NCI-H748 (cell line): ENCODE measurements at regions not wholly inside any gene's neighbourhood (a gene's known extent, or its start where the extent isn't known, plus 50 kb on each side); places are given as distances from the start of the nearest gene placed in this dataset.

Experiments used
- DNase-seq: peaks from one replicate; lab custom pipeline; 2025; ENCODE audit not compliant: unreplicated experiment; lab: John Stamatoyannopoulos, UW

- DNase-seq: no peak
Observed at GRCh38 chr6:121499666-121500065, 64.2 kb downstream of the GJA1 start.

- DNase-seq: no peak
Observed at GRCh38 chr6:121503589-121503991, 68.1 kb downstream of the GJA1 start.

- no peak for DNase-seq
Observed at GRCh38 chr6:121504227-121504626, 68.8 kb downstream of the GJA1 start.

- DNase-seq: no peak
Observed at GRCh38 chr6:121505284-121505683, 69.8 kb downstream of the GJA1 start.

- DNase-seq: no peak
Observed at GRCh38 chr6:121506761-121507754, 71.6 kb downstream of the GJA1 start.

GRCh38 chr6:121510568-121511177 lies 75.2 kb downstream of the GJA1 start:
- DNase-seq: no peak

- no peak for DNase-seq
Observed at GRCh38 chr6:121515630-121516265, 80.3 kb downstream of the GJA1 start.

GRCh38 chr6:121516331-121516730 lies 80.9 kb downstream of the GJA1 start:
- no peak for DNase-seq

GRCh38 chr6:121520337-121521163 lies 85.1 kb downstream of the GJA1 start:
- DNase-seq: no peak

GRCh38 chr6:121521164-121521555 lies 85.7 kb downstream of the GJA1 start:
- no peak for DNase-seq

GRCh38 chr6:121522265-121522664 lies 86.8 kb downstream of the GJA1 start:
- no peak for DNase-seq

- no peak for DNase-seq
Observed at GRCh38 chr6:121522771-121523386, 87.4 kb downstream of the GJA1 start.

GRCh38 chr6:121523628-121524027 lies 88.2 kb downstream of the GJA1 start:
- no peak for DNase-seq

GRCh38 chr6:121526282-121526681 lies 90.8 kb downstream of the GJA1 start:
- no peak for DNase-seq

- DNase-seq: peak; percentile 72
Observed at GRCh38 chr6:121531658-121532169, 96.3 kb downstream of the GJA1 start.

- peak; percentile 38 for DNase-seq
Observed at GRCh38 chr6:121533321-121533841, 97.9 kb downstream of the GJA1 start.

- DNase-seq: no peak
Observed at GRCh38 chr6:121535777-121536176, 100.3 kb downstream of the GJA1 start.

- DNase-seq: no peak
Observed at GRCh38 chr6:121536345-121536744, 100.9 kb downstream of the GJA1 start.

GRCh38 chr6:121539439-121539838 lies 104.0 kb downstream of the GJA1 start:
- no peak for DNase-seq

- no peak for DNase-seq
Observed at GRCh38 chr6:121540210-121540609, 104.8 kb downstream of the GJA1 start.
